ENCODE measurements at regions not wholly inside any gene's neighbourhood (a gene's known extent, or its start where the extent isn't known, plus 50 kb on each side); places are given as distances from the start of the nearest gene placed in this dataset.

- DNase-seq (ENCODE audit: low read depth): no peak
These were observed 619.9 kb downstream of the TBC1D22A start for GRCh38 chr22:47382164-47382890.

- no peak for DNase-seq (ENCODE audit: low read depth)
These were observed 618.8 kb downstream of the TBC1D22A start for GRCh38 chr22:47381240-47381639.

GRCh38 chr22:47380692-47381091, 618.2 kb downstream of the TBC1D22A start:
- DNase-seq (ENCODE audit: low read depth): no peak

GRCh38 chr22:47379037-47379436, 616.6 kb downstream of the TBC1D22A start:
- DNase-seq (ENCODE audit: low read depth): no peak

- DNase-seq (ENCODE audit: low read depth): no peak
These were observed 615.6 kb downstream of the TBC1D22A start for GRCh38 chr22:47377926-47378560.

GRCh38 chr22:47376901-47377505, 614.6 kb downstream of the TBC1D22A start:
- no peak for DNase-seq (ENCODE audit: low read depth)

- DNase-seq (ENCODE audit: low read depth): no peak
These were observed 613.9 kb downstream of the TBC1D22A start for GRCh38 chr22:47376322-47376700.

GRCh38 chr22:47375621-47376321, 613.3 kb downstream of the TBC1D22A start:
- DNase-seq (ENCODE audit: low read depth): no peak

- no peak for DNase-seq (ENCODE audit: low read depth)
These were observed 612.6 kb downstream of the TBC1D22A start for GRCh38 chr22:47374901-47375575.

- no peak for DNase-seq (ENCODE audit: low read depth)
These were observed 611.9 kb downstream of the TBC1D22A start for GRCh38 chr22:47374273-47374771.

- no peak for DNase-seq (ENCODE audit: low read depth)
These were observed 611.3 kb downstream of the TBC1D22A start for GRCh38 chr22:47373648-47374272.

- no peak for DNase-seq (ENCODE audit: low read depth)
These were observed 610.3 kb downstream of the TBC1D22A start for GRCh38 chr22:47372596-47373385.

- no peak for DNase-seq (ENCODE audit: low read depth)
These were observed 609.7 kb downstream of the TBC1D22A start for GRCh38 chr22:47372111-47372581.

GRCh38 chr22:47371263-47372090, 609.0 kb downstream of the TBC1D22A start:
- no peak for DNase-seq (ENCODE audit: low read depth)

GRCh38 chr22:47370448-47371262, 608.2 kb downstream of the TBC1D22A start:
- no peak for DNase-seq (ENCODE audit: low read depth)

- no peak for DNase-seq (ENCODE audit: low read depth)
These were observed 607.1 kb downstream of the TBC1D22A start for GRCh38 chr22:47369431-47370015.

- no peak for DNase-seq (ENCODE audit: low read depth)
These were observed 606.6 kb downstream of the TBC1D22A start for GRCh38 chr22:47369020-47369419.

All from stimulated activated CD8-positive, alpha-beta memory T cell treated with anti-CD3 and anti-CD28 coated beads, Interleukin-12 subunit alpha, Interleukin-12 subunit beta, amount 100 ng/mL, for 1 hour (primary cell).